ENCODE measurements at regions not wholly inside any gene's neighbourhood (a gene's known extent, or its start where the extent isn't known, plus 50 kb on each side); places are given as distances from the start of the nearest gene placed in this dataset.
A peak's percentile ranks its signal among the peaks of the same experiment; 100 is the strongest.

DNA sequence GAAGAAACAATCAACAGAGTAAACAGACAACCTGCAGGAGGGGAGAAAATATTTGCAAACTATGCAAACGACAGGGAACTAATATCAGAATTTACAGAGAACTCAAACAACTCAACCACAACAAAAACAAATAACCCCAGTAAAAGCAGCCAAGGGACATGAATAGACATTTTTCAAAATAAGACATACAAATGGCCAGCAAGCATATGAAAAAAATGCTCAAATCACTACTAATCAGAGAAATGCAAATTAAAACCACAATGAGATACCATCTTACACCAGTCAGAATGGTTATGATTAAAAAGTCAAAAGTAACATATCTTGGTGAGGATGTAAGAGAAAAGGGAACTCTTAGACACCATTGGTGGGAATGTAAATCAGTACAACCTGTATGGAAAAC, 215.0 kb downstream of the THBS2 start:
- ChIA-PET CTCF (no interaction called here), POLR2A (no interaction called here)
- no peak overlapping the region for H3K4me3 Mint-ChIP-seq (ENCODE audit: unreplicated experiment)
- DNase-seq (ENCODE audit: unreplicated experiment) = no peak
- H3K27me3 Mint-ChIP-seq (ENCODE audit: insufficient read depth, unreplicated experiment) = no peaks in the 10 kb centered on the region
- intact Hi-C loops (cut with micrococcal nuclease) = no loop called here
- peaks cover 7% of the 10 kb centered on the region for H3K4me1 Mint-ChIP-seq (ENCODE audit: insufficient read depth, unreplicated experiment)
- H3K27ac Mint-ChIP-seq (ENCODE audit: low read depth, unreplicated experiment) = no peak overlapping the region
- no TSS peak for BruUV-seq (replicated peaks)
- H3K9me3 Mint-ChIP-seq (ENCODE audit: unreplicated experiment) = peaks cover 7% of the 10 kb centered on the region
- TF ChIP-seq, protein P1, sequence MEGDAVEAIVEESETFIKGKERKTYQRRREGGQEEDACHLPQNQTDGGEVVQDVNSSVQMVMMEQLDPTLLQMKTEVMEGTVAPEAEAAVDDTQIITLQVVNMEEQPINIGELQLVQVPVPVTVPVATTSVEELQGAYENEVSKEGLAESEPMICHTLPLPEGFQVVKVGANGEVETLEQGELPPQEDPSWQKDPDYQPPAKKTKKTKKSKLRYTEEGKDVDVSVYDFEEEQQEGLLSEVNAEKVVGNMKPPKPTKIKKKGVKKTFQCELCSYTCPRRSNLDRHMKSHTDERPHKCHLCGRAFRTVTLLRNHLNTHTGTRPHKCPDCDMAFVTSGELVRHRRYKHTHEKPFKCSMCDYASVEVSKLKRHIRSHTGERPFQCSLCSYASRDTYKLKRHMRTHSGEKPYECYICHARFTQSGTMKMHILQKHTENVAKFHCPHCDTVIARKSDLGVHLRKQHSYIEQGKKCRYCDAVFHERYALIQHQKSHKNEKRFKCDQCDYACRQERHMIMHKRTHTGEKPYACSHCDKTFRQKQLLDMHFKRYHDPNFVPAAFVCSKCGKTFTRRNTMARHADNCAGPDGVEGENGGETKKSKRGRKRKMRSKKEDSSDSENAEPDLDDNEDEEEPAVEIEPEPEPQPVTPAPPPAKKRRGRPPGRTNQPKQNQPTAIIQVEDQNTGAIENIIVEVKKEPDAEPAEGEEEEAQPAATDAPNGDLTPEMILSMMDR (IDR thresholded peaks at IDR 0.05; ENCODE audit: unreplicated experiment) = no peak
- no peaks in the 10 kb centered on the region for H3K36me3 Mint-ChIP-seq (ENCODE audit: insufficient read depth, unreplicated experiment)

DNA sequence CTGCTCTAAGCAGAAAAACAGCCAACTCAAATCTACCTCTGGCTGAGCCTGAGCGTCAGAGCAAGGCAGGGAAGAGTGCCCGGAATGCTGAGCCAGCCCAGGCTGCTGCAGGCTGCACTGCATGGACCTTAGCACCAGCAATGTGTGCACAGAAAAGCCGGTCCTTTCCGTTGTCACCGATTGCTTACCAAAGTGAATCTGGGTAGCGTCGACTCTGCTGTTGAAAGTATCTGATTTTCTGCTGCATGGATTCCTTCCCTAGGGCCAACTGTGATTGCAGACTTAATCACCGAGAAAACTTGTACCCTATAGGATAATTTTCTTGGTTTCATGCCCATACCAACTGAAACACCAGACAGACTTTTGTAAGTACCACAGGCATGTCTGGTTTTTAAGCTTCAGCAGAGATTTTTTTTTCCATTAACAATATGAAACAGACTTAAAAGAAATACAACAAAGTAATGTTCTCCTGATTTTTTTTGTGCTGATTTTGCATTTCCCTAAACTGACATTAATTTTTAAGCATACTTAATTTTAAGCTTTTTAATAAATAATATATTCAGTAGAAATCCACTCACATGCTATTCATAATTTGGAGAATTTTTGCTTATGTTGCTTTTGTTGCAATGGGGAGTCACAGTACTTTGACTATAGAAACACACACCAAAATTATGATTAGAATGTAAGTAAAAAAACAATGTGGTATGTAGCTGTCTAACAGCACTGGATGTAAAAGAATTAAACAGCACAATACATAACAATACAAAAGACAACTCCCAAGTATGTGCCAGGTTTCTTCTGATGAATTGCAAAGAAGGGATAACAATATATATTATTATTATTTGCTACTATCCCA, 218.0 kb downstream of the THBS2 start:
- intact Hi-C loops (cut with micrococcal nuclease) = no loop called here
- H3K9me3 Mint-ChIP-seq (ENCODE audit: unreplicated experiment) = peaks cover 7% of the 10 kb centered on the region
- no TSS peak for BruUV-seq (replicated peaks)
- H3K36me3 Mint-ChIP-seq (ENCODE audit: insufficient read depth, unreplicated experiment) = no peaks in the 10 kb centered on the region
- POLR2A ChIA-PET = interaction anchor here (0.8 to 1.0 kb wide), 3 partner anchors 13 to 49 kb away, joined by 3 to 4 read pairs (median 3); no protein-coding TSS in a partner anchor
- H3K27me3 Mint-ChIP-seq (ENCODE audit: insufficient read depth, unreplicated experiment) = no peaks in the 10 kb centered on the region
- H3K4me3 Mint-ChIP-seq (ENCODE audit: unreplicated experiment) = peak overlapping the region; percentile 38
- peaks cover 7% of the 10 kb centered on the region for H3K4me1 Mint-ChIP-seq (ENCODE audit: insufficient read depth, unreplicated experiment)
- TF ChIP-seq, protein P1 (IDR thresholded peaks at IDR 0.05; ENCODE audit: unreplicated experiment) = no peak
- H3K27ac Mint-ChIP-seq (ENCODE audit: low read depth, unreplicated experiment) = no peak overlapping the region
- DNase-seq (ENCODE audit: unreplicated experiment) = peak; percentile 65
- CTCF ChIA-PET = interaction anchor here (0.6 to 0.8 kb wide), 3 partner anchors 9 to 16 kb away, joined by 3 to 5 read pairs (median 4); no protein-coding TSS in a partner anchor

DNA sequence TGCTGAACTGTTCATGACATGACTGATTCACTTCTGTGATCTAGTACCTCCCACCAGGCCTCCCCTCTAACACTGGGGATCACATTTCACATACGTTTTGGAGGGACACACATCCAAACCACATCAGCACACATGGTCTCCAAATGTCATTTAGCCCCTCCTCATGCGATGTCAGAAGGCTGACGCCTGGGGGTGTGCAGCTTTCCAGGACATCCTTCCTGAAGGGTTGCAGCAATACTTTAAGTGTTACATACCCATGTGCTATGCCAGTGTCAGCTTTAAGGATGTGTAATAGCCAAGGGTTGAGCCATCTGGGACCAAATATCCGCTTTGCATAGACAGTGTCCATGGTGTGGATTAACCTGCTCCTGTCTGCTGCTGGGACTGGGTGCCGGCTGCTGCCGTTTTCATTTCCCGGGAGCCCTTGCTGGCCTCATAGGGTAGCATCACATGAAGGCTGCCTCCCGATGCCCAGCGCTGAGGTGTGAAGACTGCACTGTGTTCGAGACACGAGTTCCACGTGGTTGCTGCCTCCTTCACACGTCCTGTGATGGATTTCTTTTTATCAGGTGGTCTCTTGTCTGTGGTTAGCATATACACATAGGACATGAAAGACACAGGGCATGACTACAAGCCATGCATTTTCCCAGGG, 219.0 kb downstream of the THBS2 start:
- no TSS peak for BruUV-seq (replicated peaks)
- TF ChIP-seq, protein P1 (IDR thresholded peaks at IDR 0.05; ENCODE audit: unreplicated experiment) = no peak
- POLR2A ChIA-PET = no interaction called here
- Mint-ChIP-seq H3K36me3 (ENCODE audit: insufficient read depth, unreplicated experiment) (no peaks in the 10 kb centered on the region), H3K4me3 (ENCODE audit: unreplicated experiment) (no peak overlapping the region), H3K4me1 (ENCODE audit: insufficient read depth, unreplicated experiment) (peaks cover 7% of the 10 kb centered on the region), H3K27ac (ENCODE audit: low read depth, unreplicated experiment) (no peak overlapping the region), H3K9me3 (ENCODE audit: unreplicated experiment) (peaks cover 7% of the 10 kb centered on the region), H3K27me3 (ENCODE audit: insufficient read depth, unreplicated experiment) (no peaks in the 10 kb centered on the region)
- CTCF ChIA-PET = interaction anchor here (0.6 kb wide), 1 partner anchor 11 kb away, joined by 3 read pairs; no protein-coding TSS in a partner anchor
- peak; percentile 48 for DNase-seq (ENCODE audit: unreplicated experiment)
- intact Hi-C loops (cut with micrococcal nuclease) = no loop called here

DNA sequence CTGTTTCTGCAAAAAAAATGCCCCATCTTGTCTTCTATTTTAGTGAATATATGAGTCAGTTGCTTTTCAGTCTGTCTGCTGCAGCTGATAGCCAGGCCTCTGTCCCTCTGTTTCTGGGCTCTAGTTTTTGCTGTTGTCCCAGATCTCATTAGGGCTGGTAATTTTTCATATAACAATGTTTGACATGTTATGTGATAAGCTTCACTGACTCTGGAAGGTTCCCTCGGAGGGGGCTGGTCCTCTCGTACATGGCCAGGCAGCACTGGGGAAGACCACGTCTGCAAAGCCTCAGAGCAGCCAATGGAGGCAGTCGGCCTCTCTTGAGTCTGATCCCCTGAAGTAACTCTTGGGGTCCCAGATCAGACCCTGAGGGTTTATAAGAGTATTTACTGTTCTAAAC, 223.8 kb downstream of the THBS2 start:
- no peaks in the 10 kb centered on the region for H3K36me3 Mint-ChIP-seq (ENCODE audit: insufficient read depth, unreplicated experiment)
- no peak overlapping the region for H3K27ac Mint-ChIP-seq (ENCODE audit: low read depth, unreplicated experiment)
- no TSS peak for BruUV-seq (replicated peaks)
- H3K9me3 Mint-ChIP-seq (ENCODE audit: unreplicated experiment) = no peaks in the 10 kb centered on the region
- intact Hi-C loops (cut with micrococcal nuclease) = loop anchor here (2.0 kb wide), 1 partner anchor 693 kb away; no protein-coding TSS in a partner anchor
- H3K27me3 Mint-ChIP-seq (ENCODE audit: insufficient read depth, unreplicated experiment) = no peaks in the 10 kb centered on the region
- no peak overlapping the region for H3K4me3 Mint-ChIP-seq (ENCODE audit: unreplicated experiment)
- ChIA-PET CTCF (interaction anchor here (0.5 kb wide), 1 partner anchor 313 kb away, joined by 3 read pairs; no protein-coding TSS in a partner anchor), POLR2A (no interaction called here)
- H3K4me1 Mint-ChIP-seq (ENCODE audit: insufficient read depth, unreplicated experiment) = peaks cover 2% of the 10 kb centered on the region
- DNase-seq (ENCODE audit: unreplicated experiment) = no peak
- TF ChIP-seq, protein P1 (IDR thresholded peaks at IDR 0.05; ENCODE audit: unreplicated experiment) = no peak

All from MCF 10A (cell line).